ENCODE measurements at regions not wholly inside any gene's neighbourhood (a gene's known extent, or its start where the extent isn't known, plus 50 kb on each side); places are given as distances from the start of the nearest gene placed in this dataset.
"Not testable (repeated sequence)": the region's sequence is repeated elsewhere in the genome, so short reads cannot be mapped to it uniquely, and the experiment has no call there.

DNA sequence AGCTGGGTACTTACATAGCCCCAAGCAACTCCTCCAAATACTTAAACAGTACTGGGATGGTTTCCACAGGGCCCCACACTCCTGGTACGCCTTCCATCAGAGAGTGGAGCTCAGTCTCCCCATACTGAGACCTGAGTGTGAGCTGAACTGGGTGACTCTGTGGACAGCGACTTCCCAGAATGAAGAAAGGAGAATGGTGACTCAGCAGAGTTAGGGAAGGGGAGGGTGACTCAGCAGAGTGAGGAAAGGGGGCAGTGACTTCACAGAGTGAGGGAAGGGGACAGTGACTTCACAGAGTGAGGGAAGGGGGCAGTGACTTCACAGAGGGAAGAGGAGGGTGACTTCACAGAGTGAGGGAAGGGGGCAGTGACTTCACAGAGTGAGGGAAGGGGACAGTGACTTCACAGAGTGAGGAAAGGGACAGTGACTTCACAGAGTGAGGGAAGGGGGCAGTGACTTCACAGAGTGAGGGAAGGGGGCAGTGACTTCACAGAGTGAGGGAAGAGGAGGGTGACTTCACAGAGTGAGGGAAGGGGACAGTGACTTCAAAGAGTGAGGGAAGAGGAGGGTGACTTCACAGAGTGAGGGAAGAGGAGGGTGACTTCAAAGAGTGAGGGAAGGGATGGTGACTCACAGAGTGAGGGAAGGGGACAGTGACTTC lies 141.3 kb upstream of the PITRM1 start:
- H3K27me3 ChIP-seq (ENCODE audit: control insufficient read depth, insufficient read depth, low read length); H4K20me1 ChIP-seq (ENCODE audit: control insufficient read depth, extremely low read depth, insufficient read depth, low read length); H3K79me2 ChIP-seq (ENCODE audit: control insufficient read depth, insufficient read depth, low read length); H3K9ac ChIP-seq (ENCODE audit: insufficient read depth, low read length); H2AFZ ChIP-seq (ENCODE audit: low read length); H3K9me3 ChIP-seq (ENCODE audit: control insufficient read depth, insufficient read depth, low read depth, low read length); H3K4me3 ChIP-seq (replicated peaks in 1 of 4; ENCODE audit: control extremely low read depth in 1 of 4, insufficient read depth in 1 of 4, low read depth in 3 of 4, low read length in 4 of 4); H3K27ac ChIP-seq (ENCODE audit: insufficient read depth, low read length); H3K4me1 ChIP-seq (ENCODE audit: control insufficient read depth, extremely low read depth, insufficient read depth, low read length); H3K4me2 ChIP-seq (ENCODE audit: extremely low read depth, insufficient read depth, low read length); H3K36me3 ChIP-seq (ENCODE audit: control insufficient read depth, insufficient read depth, low read length): not testable (repeated sequence)
- DNase-seq (ENCODE audit: low read depth in 2 of 2) = peak; percentile 70 to 71

DNA sequence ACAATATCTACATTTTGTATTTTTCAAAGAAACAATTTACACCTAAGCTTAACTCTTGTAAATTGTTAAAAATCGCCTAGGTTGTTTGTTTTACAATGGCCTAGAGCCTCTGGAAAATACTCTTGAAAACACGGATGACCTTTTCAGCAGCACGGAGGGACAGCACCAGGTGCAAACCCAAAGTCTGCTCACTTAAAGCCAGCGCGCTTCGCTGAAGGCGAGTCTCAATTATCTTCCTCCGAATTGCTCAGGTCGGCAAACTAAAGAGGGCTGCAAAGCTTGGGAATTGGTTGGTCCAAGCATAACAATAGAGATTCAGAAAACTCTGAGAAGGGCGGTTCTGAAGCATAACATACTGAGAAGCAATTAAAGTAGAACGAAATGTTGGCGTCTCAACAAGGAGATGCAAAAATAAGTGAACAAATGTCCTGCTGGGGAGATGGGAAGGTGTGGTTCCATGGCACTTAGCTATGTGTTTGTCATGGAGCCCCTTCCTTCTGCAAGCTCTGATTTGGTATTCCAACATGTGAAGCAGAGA lies 139.9 kb upstream of the PITRM1 start:
- Histone ChIP-seq H3K9ac (ENCODE audit: insufficient read depth, low read length) (no peak overlapping the region), H3K4me1 (ENCODE audit: control insufficient read depth, extremely low read depth, insufficient read depth, low read length) (peaks cover 2% of the 10 kb centered on the region), H4K20me1 (ENCODE audit: control insufficient read depth, extremely low read depth, insufficient read depth, low read length) (no peaks in the 10 kb centered on the region), H3K9me3 (ENCODE audit: control insufficient read depth, insufficient read depth, low read depth, low read length) (no peaks in the 10 kb centered on the region), H3K27ac (ENCODE audit: insufficient read depth, low read length) (no peak overlapping the region), H3K36me3 (ENCODE audit: control insufficient read depth, insufficient read depth, low read length) (no peaks in the 10 kb centered on the region), H3K4me3 (replicated peaks in 1 of 4; ENCODE audit: control extremely low read depth in 1 of 4, insufficient read depth in 1 of 4, low read depth in 3 of 4, low read length in 4 of 4) (no peak overlapping the region), H3K27me3 (ENCODE audit: control insufficient read depth, insufficient read depth, low read length) (peaks cover 5% of the 10 kb centered on the region), H3K79me2 (ENCODE audit: control insufficient read depth, insufficient read depth, low read length) (no peaks in the 10 kb centered on the region), H3K4me2 (ENCODE audit: extremely low read depth, insufficient read depth, low read length) (no peak overlapping the region), H2AFZ (ENCODE audit: low read length) (no peak overlapping the region)
- no peak for DNase-seq (ENCODE audit: low read depth in 2 of 2)
- TF ChIP-seq, protein P1, sequence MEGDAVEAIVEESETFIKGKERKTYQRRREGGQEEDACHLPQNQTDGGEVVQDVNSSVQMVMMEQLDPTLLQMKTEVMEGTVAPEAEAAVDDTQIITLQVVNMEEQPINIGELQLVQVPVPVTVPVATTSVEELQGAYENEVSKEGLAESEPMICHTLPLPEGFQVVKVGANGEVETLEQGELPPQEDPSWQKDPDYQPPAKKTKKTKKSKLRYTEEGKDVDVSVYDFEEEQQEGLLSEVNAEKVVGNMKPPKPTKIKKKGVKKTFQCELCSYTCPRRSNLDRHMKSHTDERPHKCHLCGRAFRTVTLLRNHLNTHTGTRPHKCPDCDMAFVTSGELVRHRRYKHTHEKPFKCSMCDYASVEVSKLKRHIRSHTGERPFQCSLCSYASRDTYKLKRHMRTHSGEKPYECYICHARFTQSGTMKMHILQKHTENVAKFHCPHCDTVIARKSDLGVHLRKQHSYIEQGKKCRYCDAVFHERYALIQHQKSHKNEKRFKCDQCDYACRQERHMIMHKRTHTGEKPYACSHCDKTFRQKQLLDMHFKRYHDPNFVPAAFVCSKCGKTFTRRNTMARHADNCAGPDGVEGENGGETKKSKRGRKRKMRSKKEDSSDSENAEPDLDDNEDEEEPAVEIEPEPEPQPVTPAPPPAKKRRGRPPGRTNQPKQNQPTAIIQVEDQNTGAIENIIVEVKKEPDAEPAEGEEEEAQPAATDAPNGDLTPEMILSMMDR (conservative IDR thresholded peaks at IDR 0.05 in 1 of 2, IDR thresholded peaks at IDR 0.05 in 1 of 2; ENCODE audit: low read depth in 1 of 2, low read length in 2 of 2) = no peak
- no peak for TF ChIP-seq EZH2 (IDR thresholded peaks at IDR 0.05; ENCODE audit: low read length, missing control alignments)

DNA sequence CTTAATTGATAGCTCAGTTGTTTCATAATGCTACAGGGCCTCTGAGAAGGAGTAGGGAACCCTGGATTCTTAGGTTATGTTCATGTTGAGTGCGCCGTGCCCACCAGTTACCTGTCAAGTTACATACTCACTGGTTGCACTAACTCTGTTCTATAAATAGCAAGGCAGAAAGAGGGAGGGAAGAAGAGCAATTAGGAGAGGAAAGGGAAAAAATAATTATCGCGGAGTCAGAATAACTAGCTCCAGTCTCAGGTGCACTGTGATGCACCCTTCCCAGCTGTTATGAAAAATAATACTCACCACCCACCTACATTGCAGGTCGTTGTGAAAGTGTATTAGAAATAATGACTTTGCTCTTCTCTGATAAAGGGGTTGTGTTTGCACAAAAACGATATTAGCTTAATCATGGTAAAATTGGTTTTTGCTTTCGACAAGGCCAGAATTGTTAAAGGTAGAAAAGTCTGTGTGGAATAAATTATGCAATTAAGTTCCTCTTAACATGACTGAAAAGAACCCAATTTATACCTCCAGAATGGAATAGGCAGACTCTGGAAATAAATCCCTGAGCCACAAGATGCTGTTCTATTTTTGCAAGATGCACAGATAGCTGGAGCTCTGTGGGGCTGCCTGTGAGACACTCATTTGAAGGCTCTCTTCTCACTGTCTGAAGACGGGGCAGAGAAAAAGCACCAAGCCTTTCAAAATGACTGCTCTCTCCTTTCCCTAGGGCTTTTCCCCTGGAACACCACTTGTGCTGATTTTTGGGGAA lies 137.6 kb upstream of the PITRM1 start:
- peaks cover 12% of the 10 kb centered on the region for H3K27me3 ChIP-seq (ENCODE audit: control insufficient read depth, insufficient read depth, low read length)
- TF ChIP-seq EZH2 (IDR thresholded peaks at IDR 0.05; ENCODE audit: low read length, missing control alignments) = no peak
- TF ChIP-seq, protein P1 (conservative IDR thresholded peaks at IDR 0.05 in 1 of 2, IDR thresholded peaks at IDR 0.05 in 1 of 2; ENCODE audit: low read depth in 1 of 2, low read length in 2 of 2) = no peak
- H4K20me1 ChIP-seq (ENCODE audit: control insufficient read depth, extremely low read depth, insufficient read depth, low read length) = no peaks in the 10 kb centered on the region
- no peaks in the 10 kb centered on the region for H3K36me3 ChIP-seq (ENCODE audit: control insufficient read depth, insufficient read depth, low read length)
- no peak overlapping the region for H3K27ac ChIP-seq (ENCODE audit: insufficient read depth, low read length)
- H3K4me2 ChIP-seq (ENCODE audit: extremely low read depth, insufficient read depth, low read length) = no peak overlapping the region
- no peak overlapping the region for H3K4me3 ChIP-seq (replicated peaks in 1 of 4; ENCODE audit: control extremely low read depth in 1 of 4, insufficient read depth in 1 of 4, low read depth in 3 of 4, low read length in 4 of 4)
- no peak for DNase-seq (ENCODE audit: low read depth in 2 of 2)
- no peak overlapping the region for H2AFZ ChIP-seq (ENCODE audit: low read length)
- peaks cover 2% of the 10 kb centered on the region for H3K4me1 ChIP-seq (ENCODE audit: control insufficient read depth, extremely low read depth, insufficient read depth, low read length)
- no peaks in the 10 kb centered on the region for H3K9me3 ChIP-seq (ENCODE audit: control insufficient read depth, insufficient read depth, low read depth, low read length)
- no peak overlapping the region for H3K9ac ChIP-seq (ENCODE audit: insufficient read depth, low read length)
- H3K79me2 ChIP-seq (ENCODE audit: control insufficient read depth, insufficient read depth, low read length) = no peaks in the 10 kb centered on the region
